GM12892 (cell line): ENCODE measurements at regions not wholly inside any gene's neighbourhood (a gene's known extent, or its start where the extent isn't known, plus 50 kb on each side); places are given as distances from the start of the nearest gene placed in this dataset.

Experiments
- POLR2A ChIP-seq: IDR thresholded peaks from 2 replicates; pipeline ENCODE4 v1.6.1; 2011; ENCODE audit warnings: low read depth, low read length, control low read depth
- POLR2AphosphoS5 ChIP-seq: IDR thresholded peaks from 2 replicates; pipeline ENCODE4 v1.6.1; 2011; ENCODE audit warnings: low read depth, low read length, control low read depth
- TAF1 ChIP-seq: IDR thresholded peaks from 2 replicates; pipeline ENCODE4 v1.6.1; 2011; ENCODE audit warnings: low read depth, mild to moderate bottlenecking, control low read depth, low read length, borderline replicate concordance

- TF ChIP-seq TAF1 (no peak), POLR2AphosphoS5 (no peak), POLR2A (no peak)
Observed at GRCh38 chr2:58794916-58795315, 553.8 kb upstream of the FANCL start.
